ENCODE measurements at regions not wholly inside any gene's neighbourhood (a gene's known extent, or its start where the extent isn't known, plus 50 kb on each side); places are given as distances from the start of the nearest gene placed in this dataset.

GRCh38 chr11:119854521-119854920 is 125.5 kb upstream of the NECTIN1 start:
- Histone ChIP-seq H3K4me3 (ENCODE audit: low read length) (no peak overlapping the region), H3K27ac (ENCODE audit: low read length) (no peak overlapping the region), H3K27me3 (ENCODE audit: control insufficient read depth, insufficient read depth, low read length) (peaks cover under 1% of the 10 kb centered on the region), H3K36me3 (ENCODE audit: control insufficient read depth, insufficient read depth, low read length) (no peaks in the 10 kb centered on the region), H3K9me3 (ENCODE audit: control insufficient read depth, insufficient read depth, low read length) (no peaks in the 10 kb centered on the region), H3K4me1 (ENCODE audit: control insufficient read depth, insufficient read depth, low read length) (no peaks in the 10 kb centered on the region)
- Mint-ChIP-seq H3K4me1 (no peaks in the 10 kb centered on the region), H3K27me3 (ENCODE audit: low read depth in 2 of 2) (peaks cover 22 to 40% of the 10 kb centered on the region in 2 donors), H3K27ac (no peak overlapping the region), H3K36me3 (no peaks in the 10 kb centered on the region), H3K4me3 (no peak overlapping the region), H3K9me3 (no peaks in the 10 kb centered on the region)
- no peak for TF ChIP-seq CTCF (IDR thresholded peaks at IDR 0.05)
- ATAC-seq: no peak
- DNase-seq: no peak
- 85% methylated on average over 7 of the region's 7 CpGs for WGBS (ENCODE audit: insufficient coverage)
- intact Hi-C loops (cut with micrococcal nuclease): no loop called here

- ATAC-seq (no peak), DNase-seq (no peak)
- Mint-ChIP-seq H3K4me3 (no peak overlapping the region), H3K27me3 (ENCODE audit: low read depth in 2 of 2) (peaks cover 18 to 32% of the 10 kb centered on the region in 2 donors), H3K27ac (no peak overlapping the region), H3K9me3 (no peaks in the 10 kb centered on the region), H3K4me1 (no peaks in the 10 kb centered on the region), H3K36me3 (no peaks in the 10 kb centered on the region)
- Histone ChIP-seq H3K27ac (ENCODE audit: low read length) (no peak overlapping the region), H3K27me3 (ENCODE audit: control insufficient read depth, insufficient read depth, low read length) (no peaks in the 10 kb centered on the region), H3K9me3 (ENCODE audit: control insufficient read depth, insufficient read depth, low read length) (no peaks in the 10 kb centered on the region), H3K4me3 (ENCODE audit: low read length) (no peak overlapping the region), H3K4me1 (ENCODE audit: control insufficient read depth, insufficient read depth, low read length) (no peaks in the 10 kb centered on the region), H3K36me3 (ENCODE audit: control insufficient read depth, insufficient read depth, low read length) (no peaks in the 10 kb centered on the region)
- TF ChIP-seq CTCF (IDR thresholded peaks at IDR 0.05): no peak
- WGBS (ENCODE audit: insufficient coverage): 88% methylated on average over 15 of the region's 15 CpGs
- intact Hi-C loops (cut with micrococcal nuclease): no loop called here
Measured at GRCh38 chr11:119853581-119854360, 124.8 kb upstream of the NECTIN1 start.

- H3K4me1 ChIP-seq (ENCODE audit: control insufficient read depth, insufficient read depth, low read length): no peaks in the 10 kb centered on the region
- H3K4me1 Mint-ChIP-seq: no peaks in the 10 kb centered on the region
- peaks cover 7 to 22% of the 10 kb centered on the region in 2 donors for H3K27me3 Mint-ChIP-seq (ENCODE audit: low read depth in 2 of 2)
- no peaks in the 10 kb centered on the region for H3K9me3 ChIP-seq (ENCODE audit: control insufficient read depth, insufficient read depth, low read length)
- H3K36me3 ChIP-seq (ENCODE audit: control insufficient read depth, insufficient read depth, low read length): no peaks in the 10 kb centered on the region
- no peaks in the 10 kb centered on the region for H3K36me3 Mint-ChIP-seq
- intact Hi-C loops (cut with micrococcal nuclease): no loop called here
- H3K27ac Mint-ChIP-seq: no peak overlapping the region
- no peak for ATAC-seq
- no peak for DNase-seq
- 92% methylated on average over 2 of the region's 2 CpGs for WGBS (ENCODE audit: insufficient coverage)
- H3K4me3 Mint-ChIP-seq: no peak overlapping the region
- no peak overlapping the region for H3K4me3 ChIP-seq (ENCODE audit: low read length)
- H3K27ac ChIP-seq (ENCODE audit: low read length): no peak overlapping the region
- no peaks in the 10 kb centered on the region for H3K9me3 Mint-ChIP-seq
- H3K27me3 ChIP-seq (ENCODE audit: control insufficient read depth, insufficient read depth, low read length): no peaks in the 10 kb centered on the region
- TF ChIP-seq CTCF (IDR thresholded peaks at IDR 0.05): no peak
Measured at GRCh38 chr11:119852741-119853140, 123.7 kb upstream of the NECTIN1 start.
